ENCODE measurements at regions not wholly inside any gene's neighbourhood (a gene's known extent, or its start where the extent isn't known, plus 50 kb on each side); places are given as distances from the start of the nearest gene placed in this dataset.

DNA sequence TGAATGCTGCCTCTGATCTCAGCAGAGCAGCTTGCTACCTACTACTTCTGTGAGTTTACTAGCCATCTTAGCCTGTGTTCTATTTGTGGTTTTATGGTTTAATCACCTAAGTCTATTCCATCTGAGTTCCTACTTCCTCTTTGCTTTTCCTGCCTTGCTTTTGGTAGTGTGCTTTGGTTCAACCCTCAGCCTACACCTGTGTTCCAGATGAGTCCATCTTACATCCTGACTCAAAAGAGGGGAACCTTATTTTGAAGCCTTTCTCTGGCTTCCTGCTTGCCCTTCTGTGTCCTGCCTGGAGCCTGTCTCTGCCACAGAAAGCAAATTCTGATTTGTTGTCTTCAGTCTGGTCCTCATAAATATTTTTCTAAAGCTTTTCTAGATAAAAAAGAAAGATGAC lies 530.3 kb upstream of the MEX3C start:
- H3K4me3 Mint-ChIP-seq, result no peak overlapping the region
- H3K27ac Mint-ChIP-seq, result no peak overlapping the region
- H3K36me3 Mint-ChIP-seq (ENCODE audit: low read depth), result no peaks in the 10 kb centered on the region
- H3K4me1 Mint-ChIP-seq (ENCODE audit: low read depth), result no peaks in the 10 kb centered on the region
- no peaks in the 10 kb centered on the region for H3K9me3 Mint-ChIP-seq
- H3K27me3 Mint-ChIP-seq, result no peaks in the 10 kb centered on the region
- intact Hi-C loops (cut with micrococcal nuclease), result no loop called here

- intact Hi-C loops (cut with micrococcal nuclease), result no loop called here
- Mint-ChIP-seq H3K27me3 (no peaks in the 10 kb centered on the region), H3K36me3 (ENCODE audit: low read depth) (no peaks in the 10 kb centered on the region), H3K27ac (no peak overlapping the region), H3K4me1 (ENCODE audit: low read depth) (no peaks in the 10 kb centered on the region), H3K4me3 (no peak overlapping the region), H3K9me3 (no peaks in the 10 kb centered on the region)
Observed at GRCh38 chr18:51731070-51731469, 533.6 kb upstream of the MEX3C start.

- H3K27ac Mint-ChIP-seq, result no peak overlapping the region
- H3K4me3 Mint-ChIP-seq, result no peak overlapping the region
- H3K27me3 Mint-ChIP-seq, result no peaks in the 10 kb centered on the region
- peaks cover 19% of the 10 kb centered on the region for H3K9me3 Mint-ChIP-seq
- H3K36me3 Mint-ChIP-seq (ENCODE audit: low read depth), result no peaks in the 10 kb centered on the region
- intact Hi-C loops (cut with micrococcal nuclease), result no loop called here
- H3K4me1 Mint-ChIP-seq (ENCODE audit: low read depth), result no peaks in the 10 kb centered on the region
Observed at GRCh38 chr18:51734576-51734975, 537.1 kb upstream of the MEX3C start.

DNA sequence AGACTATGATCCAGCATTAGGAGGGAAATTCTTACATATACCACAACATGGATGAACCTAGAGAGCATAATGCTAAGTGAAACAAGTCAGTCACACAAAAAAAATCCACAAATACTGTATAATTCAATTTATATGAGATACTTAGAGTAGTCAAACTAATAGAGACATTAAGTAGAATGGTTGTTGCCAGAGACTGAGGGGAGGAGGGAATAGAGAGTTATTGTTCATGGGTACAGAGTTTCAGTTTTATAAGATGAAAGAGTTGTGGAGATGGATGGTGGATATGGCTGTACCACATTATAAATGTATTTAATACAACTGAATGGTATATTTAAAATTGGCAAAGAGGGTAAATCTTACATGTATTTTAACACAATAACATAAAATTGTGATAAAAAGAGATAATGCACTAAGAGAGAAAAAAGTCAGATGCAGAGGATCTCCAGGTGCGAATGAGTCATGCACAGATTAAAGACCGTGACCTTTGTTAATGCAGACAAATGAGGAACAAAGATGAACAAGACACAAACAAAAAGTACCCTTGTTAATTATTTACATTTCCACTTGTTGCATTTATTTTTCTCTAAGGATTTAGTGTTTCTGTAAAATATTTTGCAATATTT lies 541.7 kb upstream of the MEX3C start:
- Mint-ChIP-seq H3K27me3 (no peaks in the 10 kb centered on the region), H3K4me1 (ENCODE audit: low read depth) (no peaks in the 10 kb centered on the region), H3K27ac (no peak overlapping the region), H3K4me3 (no peak overlapping the region), H3K9me3 (peaks cover 28% of the 10 kb centered on the region), H3K36me3 (ENCODE audit: low read depth) (no peaks in the 10 kb centered on the region)
- intact Hi-C loops (cut with micrococcal nuclease), result no loop called here

DNA sequence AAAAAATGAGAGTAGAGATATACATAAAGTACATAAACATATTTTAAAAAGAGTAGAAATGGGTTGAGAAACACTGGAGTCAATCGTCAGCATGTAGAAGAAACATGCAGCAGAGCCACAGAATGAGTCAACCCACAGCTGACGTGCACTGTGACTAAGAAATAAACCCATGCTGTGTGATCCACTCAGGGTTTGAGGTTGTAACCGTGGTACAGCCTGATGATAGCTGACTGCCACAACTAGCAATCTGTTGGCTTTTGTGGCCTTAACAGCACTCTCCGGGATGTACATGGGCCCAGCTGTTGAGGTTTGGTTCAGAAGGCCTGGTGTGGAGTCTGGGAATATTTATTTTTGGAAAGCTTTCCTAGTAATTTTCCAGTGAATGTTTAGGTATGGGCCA lies 554.4 kb upstream of the MEX3C start:
- intact Hi-C loops (cut with micrococcal nuclease), result no loop called here
- peaks cover 8% of the 10 kb centered on the region for H3K9me3 Mint-ChIP-seq
- no peaks in the 10 kb centered on the region for H3K27me3 Mint-ChIP-seq
- no peak overlapping the region for H3K4me3 Mint-ChIP-seq
- no peaks in the 10 kb centered on the region for H3K36me3 Mint-ChIP-seq (ENCODE audit: low read depth)
- no peak overlapping the region for H3K27ac Mint-ChIP-seq
- no peaks in the 10 kb centered on the region for H3K4me1 Mint-ChIP-seq (ENCODE audit: low read depth)

DNA sequence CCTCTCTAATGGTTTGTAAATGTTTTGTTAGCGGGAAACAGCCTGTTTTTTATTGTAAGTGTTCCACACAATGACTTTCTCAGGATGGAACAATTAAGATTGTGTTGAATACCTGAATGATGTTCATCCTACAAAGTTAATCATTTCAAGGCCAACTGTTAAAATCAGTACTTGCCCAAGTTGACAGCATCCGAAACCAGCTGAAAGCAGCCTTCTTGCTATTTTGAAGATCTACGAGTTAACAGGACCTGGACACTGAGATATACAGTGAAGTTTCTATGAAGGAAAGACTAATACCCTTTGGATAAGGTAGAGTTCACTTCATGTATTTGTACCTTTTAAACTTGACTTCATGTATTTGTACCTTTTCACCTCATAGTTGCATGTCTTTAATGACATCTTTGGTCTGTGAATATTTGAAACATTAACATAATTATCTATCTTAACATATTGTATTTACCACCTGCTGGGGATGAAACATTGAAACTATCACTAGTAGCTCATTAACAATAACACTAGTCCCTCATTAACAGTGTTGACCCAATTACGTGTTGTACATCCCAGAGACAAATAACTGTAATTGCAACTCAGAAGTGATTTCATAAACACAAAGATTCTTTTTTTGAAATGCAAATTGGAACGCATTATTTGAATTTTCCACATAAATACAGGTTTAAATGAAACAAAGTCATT lies 556.0 kb upstream of the MEX3C start:
- Mint-ChIP-seq H3K27me3 (no peaks in the 10 kb centered on the region), H3K36me3 (ENCODE audit: low read depth) (no peaks in the 10 kb centered on the region), H3K27ac (no peak overlapping the region), H3K4me3 (no peak overlapping the region), H3K4me1 (ENCODE audit: low read depth) (no peaks in the 10 kb centered on the region), H3K9me3 (peaks cover 6% of the 10 kb centered on the region)
- intact Hi-C loops (cut with micrococcal nuclease), result no loop called here

GRCh38 chr18:51754566-51754965 lies 557.1 kb upstream of the MEX3C start:
- no peaks in the 10 kb centered on the region for H3K9me3 Mint-ChIP-seq
- no peaks in the 10 kb centered on the region for H3K27me3 Mint-ChIP-seq
- no peak overlapping the region for H3K27ac Mint-ChIP-seq
- intact Hi-C loops (cut with micrococcal nuclease), result no loop called here
- no peaks in the 10 kb centered on the region for H3K4me1 Mint-ChIP-seq (ENCODE audit: low read depth)
- no peak overlapping the region for H3K4me3 Mint-ChIP-seq
- H3K36me3 Mint-ChIP-seq (ENCODE audit: low read depth), result no peaks in the 10 kb centered on the region

- Mint-ChIP-seq H3K36me3 (ENCODE audit: low read depth) (no peaks in the 10 kb centered on the region), H3K4me3 (no peak overlapping the region), H3K27me3 (no peaks in the 10 kb centered on the region), H3K4me1 (ENCODE audit: low read depth) (no peaks in the 10 kb centered on the region), H3K27ac (no peak overlapping the region), H3K9me3 (no peaks in the 10 kb centered on the region)
- intact Hi-C loops (cut with micrococcal nuclease), result no loop called here
Observed at GRCh38 chr18:51757255-51757924, 559.9 kb upstream of the MEX3C start.

GRCh38 chr18:51762373-51762772 lies 564.9 kb upstream of the MEX3C start:
- peaks cover 20% of the 10 kb centered on the region for H3K9me3 Mint-ChIP-seq
- no peaks in the 10 kb centered on the region for H3K27me3 Mint-ChIP-seq
- intact Hi-C loops (cut with micrococcal nuclease), result no loop called here
- no peaks in the 10 kb centered on the region for H3K4me1 Mint-ChIP-seq (ENCODE audit: low read depth)
- H3K4me3 Mint-ChIP-seq, result no peak overlapping the region
- no peak overlapping the region for H3K27ac Mint-ChIP-seq
- no peaks in the 10 kb centered on the region for H3K36me3 Mint-ChIP-seq (ENCODE audit: low read depth)

GRCh38 chr18:51765606-51766360 lies 568.3 kb upstream of the MEX3C start:
- no peak overlapping the region for H3K4me3 Mint-ChIP-seq
- no peaks in the 10 kb centered on the region for H3K4me1 Mint-ChIP-seq (ENCODE audit: low read depth)
- peaks cover 20% of the 10 kb centered on the region for H3K9me3 Mint-ChIP-seq
- intact Hi-C loops (cut with micrococcal nuclease), result no loop called here
- no peak overlapping the region for H3K27ac Mint-ChIP-seq
- no peaks in the 10 kb centered on the region for H3K27me3 Mint-ChIP-seq
- H3K36me3 Mint-ChIP-seq (ENCODE audit: low read depth), result no peaks in the 10 kb centered on the region

- no peak overlapping the region for H3K27ac Mint-ChIP-seq
- peaks cover 20% of the 10 kb centered on the region for H3K9me3 Mint-ChIP-seq
- H3K4me3 Mint-ChIP-seq, result no peak overlapping the region
- H3K4me1 Mint-ChIP-seq (ENCODE audit: low read depth), result no peaks in the 10 kb centered on the region
- H3K36me3 Mint-ChIP-seq (ENCODE audit: low read depth), result no peaks in the 10 kb centered on the region
- intact Hi-C loops (cut with micrococcal nuclease), result no loop called here
- no peaks in the 10 kb centered on the region for H3K27me3 Mint-ChIP-seq
Observed at GRCh38 chr18:51767293-51767692, 569.8 kb upstream of the MEX3C start.

GRCh38 chr18:51778115-51778514 lies 561.9 kb upstream of the DCC start:
- Mint-ChIP-seq H3K27me3 (no peaks in the 10 kb centered on the region), H3K36me3 (ENCODE audit: low read depth) (no peaks in the 10 kb centered on the region), H3K4me3 (no peak overlapping the region), H3K27ac (no peak overlapping the region), H3K9me3 (no peaks in the 10 kb centered on the region), H3K4me1 (ENCODE audit: low read depth) (no peaks in the 10 kb centered on the region)
- intact Hi-C loops (cut with micrococcal nuclease), result no loop called here

DNA sequence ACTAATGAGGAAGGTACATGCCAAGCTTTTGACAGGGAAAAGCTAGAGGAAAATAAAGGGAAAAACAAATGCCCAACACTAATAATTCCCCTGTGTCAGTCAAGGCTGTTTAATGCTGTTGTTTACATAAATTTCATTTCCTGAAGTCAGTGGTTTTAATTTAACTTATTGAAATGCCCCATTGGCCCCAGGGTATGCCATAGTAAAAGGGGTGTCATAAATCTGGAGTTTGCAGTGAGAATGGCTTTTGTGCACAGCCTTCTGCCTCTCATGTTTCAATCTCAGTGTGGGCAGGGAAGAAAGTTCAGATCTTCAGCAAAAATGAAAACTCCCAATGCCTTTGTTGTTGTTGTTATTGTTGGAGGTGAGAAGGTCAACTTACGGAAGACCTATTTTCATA lies 550.1 kb upstream of the DCC start:
- no peaks in the 10 kb centered on the region for H3K36me3 Mint-ChIP-seq (ENCODE audit: low read depth)

GRCh38 chr18:51801514-51801913 lies 538.5 kb upstream of the DCC start:
- H3K27me3 Mint-ChIP-seq, result no peaks in the 10 kb centered on the region
- intact Hi-C loops (cut with micrococcal nuclease), result no loop called here
- no peak overlapping the region for H3K4me3 Mint-ChIP-seq
- H3K4me1 Mint-ChIP-seq (ENCODE audit: low read depth), result no peaks in the 10 kb centered on the region
- no peak overlapping the region for H3K27ac Mint-ChIP-seq
- H3K36me3 Mint-ChIP-seq (ENCODE audit: low read depth), result no peaks in the 10 kb centered on the region
- no peaks in the 10 kb centered on the region for H3K9me3 Mint-ChIP-seq

More for the DNA sequence above, 550.1 kb upstream of the DCC start:
- no peaks in the 10 kb centered on the region for H3K4me1 Mint-ChIP-seq (ENCODE audit: low read depth)
- H3K27ac Mint-ChIP-seq, result no peak overlapping the region
- H3K4me3 Mint-ChIP-seq, result no peak overlapping the region
- no peaks in the 10 kb centered on the region for H3K9me3 Mint-ChIP-seq
- no peaks in the 10 kb centered on the region for H3K27me3 Mint-ChIP-seq
- intact Hi-C loops (cut with micrococcal nuclease), result no loop called here
